ENCODE measurements at regions not wholly inside any gene's neighbourhood (a gene's known extent, or its start where the extent isn't known, plus 50 kb on each side); places are given as distances from the start of the nearest gene placed in this dataset.

GRCh38 chr11:95404370-95404769 lies 173.4 kb upstream of the SESN3 start:
- TF ChIP-seq OVOL2 (CRISPR knock-in tag; IDR thresholded peaks at IDR 0.05; ENCODE audit: borderline replicate concordance) (no peak), ATF3 (CRISPR knock-in tag; conservative IDR thresholded peaks at IDR 0.05) (no peak), PRRX2 (CRISPR knock-in tag; IDR thresholded peaks at IDR 0.05) (no peak), MXD4 (CRISPR knock-in tag; IDR thresholded peaks at IDR 0.05; ENCODE audit: borderline replicate concordance) (no peak), ZNF423 (CRISPR knock-in tag; IDR thresholded peaks at IDR 0.05) (no peak), ZBTB21 (CRISPR knock-in tag; IDR thresholded peaks at IDR 0.05; ENCODE audit: borderline replicate concordance) (no peak)
- ATAC-seq = peak; percentile 84

GRCh38 chr11:95398437-95399112 lies 167.6 kb upstream of the SESN3 start:
- no peaks in the 10 kb centered on the region for H3K4me1 Mint-ChIP-seq
- H3K9me3 Mint-ChIP-seq = peaks cover 20% of the 10 kb centered on the region
- H3K4me3 Mint-ChIP-seq = no peak overlapping the region
- DNase-seq (ENCODE audit: low spot score) = no peak
- ChIA-PET POLR2A (no interaction called here), CTCF (no interaction called here)
- no peaks in the 10 kb centered on the region for H3K36me3 Mint-ChIP-seq
- no peak for TF ChIP-seq ZNF416 (CRISPR knock-in tag; IDR thresholded peaks at IDR 0.05)
- no peak for TF ChIP-seq IRF2 (CRISPR knock-in tag; IDR thresholded peaks at IDR 0.05; ENCODE audit: borderline replicate concordance, low read depth)
- TF ChIP-seq ATF1 (CRISPR knock-in tag; IDR thresholded peaks at IDR 0.05) = no peak
- no peak for TF ChIP-seq ZMAT4 (CRISPR knock-in tag; IDR thresholded peaks at IDR 0.05)
- TF ChIP-seq STAT6 (CRISPR knock-in tag; conservative IDR thresholded peaks at IDR 0.05; ENCODE audit: low read depth) = no peak
- no peak for TF ChIP-seq TCF7 (CRISPR knock-in tag; IDR thresholded peaks at IDR 0.05; ENCODE audit: low read depth)
- H3K27ac Mint-ChIP-seq = no peak overlapping the region
- H3K27me3 Mint-ChIP-seq (ENCODE audit: low read depth) = no peaks in the 10 kb centered on the region
- ATAC-seq = no peak

More at GRCh38 chr11:95404370-95404769, 173.4 kb upstream of the SESN3 start:
- H3K27me3 Mint-ChIP-seq (ENCODE audit: low read depth) = no peaks in the 10 kb centered on the region
- ChIA-PET CTCF (interaction anchor here (1.1 to 2.0 kb wide), 2 partner anchors 172 to 253 kb away, joined by 4 to 6 read pairs; no protein-coding TSS in a partner anchor), POLR2A (no interaction called here)
- no peak overlapping the region for H3K27ac Mint-ChIP-seq
- peaks cover 8% of the 10 kb centered on the region for H3K4me1 Mint-ChIP-seq
- no peak overlapping the region for H3K4me3 Mint-ChIP-seq
- DNase-seq (ENCODE audit: low spot score) = no peak
- no peaks in the 10 kb centered on the region; the same call in 1 of the 2 replicates for H3K36me3 Mint-ChIP-seq
- H3K9me3 Mint-ChIP-seq = peaks cover 19% of the 10 kb centered on the region

- DNase-seq (ENCODE audit: low spot score) (no peak), ATAC-seq (0 out of 2 replicates have a peak, but pooled peaks have one; percentile 22)
- no peak overlapping the region for H3K27ac Mint-ChIP-seq
- no peak overlapping the region for H3K4me3 Mint-ChIP-seq
- no peaks in the 10 kb centered on the region for H3K36me3 Mint-ChIP-seq
- peaks cover 5% of the 10 kb centered on the region; the same call in 1 of the 2 replicates for H3K27me3 Mint-ChIP-seq (ENCODE audit: low read depth)
- no peaks in the 10 kb centered on the region for H3K4me1 Mint-ChIP-seq
- H3K9me3 Mint-ChIP-seq = peaks cover 10% of the 10 kb centered on the region
- TF ChIP-seq TCF7 (CRISPR knock-in tag; IDR thresholded peaks at IDR 0.05; ENCODE audit: low read depth) (no peak), MLX (CRISPR knock-in tag; IDR thresholded peaks at IDR 0.05) (no peak), ZNF396 (CRISPR knock-in tag; IDR thresholded peaks at IDR 0.05; ENCODE audit: borderline replicate concordance) (no peak), FOXP1 (CRISPR knock-in tag; IDR thresholded peaks at IDR 0.05; ENCODE audit: borderline replicate concordance) (no peak), ATF6 (CRISPR knock-in tag; IDR thresholded peaks at IDR 0.05) (no peak), ERG (CRISPR knock-in tag; IDR thresholded peaks at IDR 0.05) (no peak), SP1 (CRISPR knock-in tag; conservative IDR thresholded peaks at IDR 0.05) (no peak)
- CTCF ChIA-PET = no interaction called here
- POLR2A ChIA-PET = no interaction called here
Observed at GRCh38 chr11:95392644-95393043, 161.6 kb upstream of the SESN3 start.

Data from WTC11 (cell line).